ENCODE measurements at regions not wholly inside any gene's neighbourhood (a gene's known extent, or its start where the extent isn't known, plus 50 kb on each side); places are given as distances from the start of the nearest gene placed in this dataset.

- peak; percentile 20 for DNase-seq (ENCODE audit: low spot score)
- no peak for TF ChIP-seq CTCF (IDR thresholded peaks at IDR 0.05; ENCODE audit: unreplicated experiment)
- Mint-ChIP-seq H3K27ac (ENCODE audit: unreplicated experiment) (no peak overlapping the region), H3K4me3 (ENCODE audit: unreplicated experiment) (no peak overlapping the region), H3K4me1 (ENCODE audit: unreplicated experiment) (no peaks in the 10 kb centered on the region), H3K27me3 (ENCODE audit: unreplicated experiment) (no peaks in the 10 kb centered on the region), H3K36me3 (ENCODE audit: low read depth, unreplicated experiment) (no peaks in the 10 kb centered on the region), H3K9me3 (ENCODE audit: unreplicated experiment) (no peaks in the 10 kb centered on the region)
These were observed 418.3 kb downstream of the OTOL1 start for GRCh38 chr3:161914703-161915417.

- TF ChIP-seq CTCF (IDR thresholded peaks at IDR 0.05; ENCODE audit: unreplicated experiment) = no peak
- Mint-ChIP-seq H3K4me1 (ENCODE audit: unreplicated experiment) (no peaks in the 10 kb centered on the region), H3K9me3 (ENCODE audit: unreplicated experiment) (no peaks in the 10 kb centered on the region), H3K27ac (ENCODE audit: unreplicated experiment) (no peak overlapping the region), H3K4me3 (ENCODE audit: unreplicated experiment) (no peak overlapping the region), H3K27me3 (ENCODE audit: unreplicated experiment) (no peaks in the 10 kb centered on the region), H3K36me3 (ENCODE audit: low read depth, unreplicated experiment) (no peaks in the 10 kb centered on the region)
- no peak for DNase-seq (ENCODE audit: low spot score)
These were observed 418.8 kb downstream of the OTOL1 start for GRCh38 chr3:161915418-161915750.

- TF ChIP-seq CTCF (IDR thresholded peaks at IDR 0.05; ENCODE audit: unreplicated experiment) = no peak
- no peak for DNase-seq (ENCODE audit: low spot score)
- Mint-ChIP-seq H3K27ac (ENCODE audit: unreplicated experiment) (no peak overlapping the region), H3K4me3 (ENCODE audit: unreplicated experiment) (no peak overlapping the region), H3K36me3 (ENCODE audit: low read depth, unreplicated experiment) (no peaks in the 10 kb centered on the region), H3K4me1 (ENCODE audit: unreplicated experiment) (no peaks in the 10 kb centered on the region), H3K27me3 (ENCODE audit: unreplicated experiment) (no peaks in the 10 kb centered on the region), H3K9me3 (ENCODE audit: unreplicated experiment) (no peaks in the 10 kb centered on the region)
These were observed 423.6 kb downstream of the OTOL1 start for GRCh38 chr3:161920196-161920595.

GRCh38 chr3:161925749-161926360 is 429.2 kb downstream of the OTOL1 start:
- Mint-ChIP-seq H3K27me3 (ENCODE audit: unreplicated experiment) (no peaks in the 10 kb centered on the region), H3K9me3 (ENCODE audit: unreplicated experiment) (no peaks in the 10 kb centered on the region), H3K4me1 (ENCODE audit: unreplicated experiment) (no peaks in the 10 kb centered on the region), H3K36me3 (ENCODE audit: low read depth, unreplicated experiment) (no peaks in the 10 kb centered on the region), H3K4me3 (ENCODE audit: unreplicated experiment) (no peak overlapping the region), H3K27ac (ENCODE audit: unreplicated experiment) (no peak overlapping the region)
- no peak for DNase-seq (ENCODE audit: low spot score)
- peak; percentile 45 for TF ChIP-seq CTCF (IDR thresholded peaks at IDR 0.05; ENCODE audit: unreplicated experiment)

GRCh38 chr3:161927131-161927530 is 430.5 kb downstream of the OTOL1 start:
- no peaks in the 10 kb centered on the region for H3K9me3 Mint-ChIP-seq (ENCODE audit: unreplicated experiment)
- TF ChIP-seq CTCF (IDR thresholded peaks at IDR 0.05; ENCODE audit: unreplicated experiment) = no peak
- H3K4me1 Mint-ChIP-seq (ENCODE audit: unreplicated experiment) = no peaks in the 10 kb centered on the region
- no peak overlapping the region for H3K4me3 Mint-ChIP-seq (ENCODE audit: unreplicated experiment)
- H3K27ac Mint-ChIP-seq (ENCODE audit: unreplicated experiment) = no peak overlapping the region
- no peak for DNase-seq (ENCODE audit: low spot score)
- no peaks in the 10 kb centered on the region for H3K27me3 Mint-ChIP-seq (ENCODE audit: unreplicated experiment)
- no peaks in the 10 kb centered on the region for H3K36me3 Mint-ChIP-seq (ENCODE audit: low read depth, unreplicated experiment)
